ENCODE measurements at regions not wholly inside any gene's neighbourhood (a gene's known extent, or its start where the extent isn't known, plus 50 kb on each side); places are given as distances from the start of the nearest gene placed in this dataset.
"Not testable (repeated sequence)": the region's sequence is repeated elsewhere in the genome, so short reads cannot be mapped to it uniquely, and the experiment has no call there.

- not testable (repeated sequence) for DNase-seq
These were observed 1430.4 kb downstream of the TSPY10 start for GRCh38 chrY:10958122-10958521.

- no peak for DNase-seq
These were observed 1445.7 kb downstream of the TSPY10 start for GRCh38 chrY:10973422-10973821.

GRCh38 chrY:10986655-10987054 lies 1459.0 kb downstream of the TSPY10 start:
- no peak for DNase-seq

- DNase-seq: no peak
These were observed 1459.9 kb downstream of the TSPY10 start for GRCh38 chrY:10987626-10988025.

GRCh38 chrY:10993955-10994354 lies 1466.3 kb downstream of the TSPY10 start:
- no peak for DNase-seq

- not testable (repeated sequence) for DNase-seq
These were observed 1472.0 kb downstream of the TSPY10 start for GRCh38 chrY:10999715-11000114.

- DNase-seq: not testable (repeated sequence)
These were observed 1486.5 kb downstream of the TSPY10 start for GRCh38 chrY:11014229-11014628.

GRCh38 chrY:11022734-11023133 lies 1495.1 kb downstream of the TSPY10 start:
- DNase-seq: no peak

- DNase-seq: no peak
These were observed 1516.7 kb downstream of the TSPY10 start for GRCh38 chrY:11044234-11044883.

GRCh38 chrY:11063486-11063885 lies 1535.8 kb downstream of the TSPY10 start:
- DNase-seq: no peak

GRCh38 chrY:11063960-11064359 lies 1536.3 kb downstream of the TSPY10 start:
- DNase-seq: no peak

- no peak for DNase-seq
These were observed 1536.7 kb downstream of the TSPY10 start for GRCh38 chrY:11064376-11064775.

GRCh38 chrY:11069271-11069670 lies 1541.6 kb downstream of the TSPY10 start:
- DNase-seq: no peak

- DNase-seq: no peak
These were observed 1542.8 kb downstream of the TSPY10 start for GRCh38 chrY:11070250-11071113.

GRCh38 chrY:11085801-11086200 lies 1558.1 kb downstream of the TSPY10 start:
- DNase-seq: not testable (repeated sequence)

- DNase-seq: not testable (repeated sequence)
These were observed 1569.8 kb downstream of the TSPY10 start for GRCh38 chrY:11097498-11097897.

GRCh38 chrY:11098419-11098818 lies 1570.7 kb downstream of the TSPY10 start:
- DNase-seq: not testable (repeated sequence)

GRCh38 chrY:11099004-11099403 lies 1571.3 kb downstream of the TSPY10 start:
- no peak for DNase-seq

GRCh38 chrY:11100472-11100871 lies 1572.8 kb downstream of the TSPY10 start:
- DNase-seq: not testable (repeated sequence)

GRCh38 chrY:11102987-11103386 lies 1575.3 kb downstream of the TSPY10 start:
- DNase-seq: not testable (repeated sequence)

- DNase-seq: peak; percentile 13
These were observed 1579.6 kb downstream of the TSPY10 start for GRCh38 chrY:11107127-11107918.

- DNase-seq: not testable (repeated sequence)
These were observed 1549.3 kb upstream of the USP9Y start for GRCh38 chrY:11151724-11152123.

- not testable (repeated sequence) for DNase-seq
These were observed 1544.9 kb upstream of the USP9Y start for GRCh38 chrY:11156100-11156499.
